GM12892 (cell line): ENCODE measurements at regions not wholly inside any gene's neighbourhood (a gene's known extent, or its start where the extent isn't known, plus 50 kb on each side); places are given as distances from the start of the nearest gene placed in this dataset.
"Not testable (repeated sequence)": the region's sequence is repeated elsewhere in the genome, so short reads cannot be mapped to it uniquely, and the experiment has no call there.

Experiments used
- POLR2A ChIP-seq: IDR thresholded peaks from 2 replicates; pipeline ENCODE4 v1.6.1; 2011; ENCODE audit warnings: low read depth, low read length, control low read depth
- POLR2AphosphoS5 ChIP-seq: IDR thresholded peaks from 2 replicates; pipeline ENCODE4 v1.6.1; 2011; ENCODE audit warnings: low read depth, low read length, control low read depth
- TAF1 ChIP-seq: IDR thresholded peaks from 2 replicates; pipeline ENCODE4 v1.6.1; 2011; ENCODE audit warnings: low read depth, mild to moderate bottlenecking, control low read depth, low read length, borderline replicate concordance

DNA sequence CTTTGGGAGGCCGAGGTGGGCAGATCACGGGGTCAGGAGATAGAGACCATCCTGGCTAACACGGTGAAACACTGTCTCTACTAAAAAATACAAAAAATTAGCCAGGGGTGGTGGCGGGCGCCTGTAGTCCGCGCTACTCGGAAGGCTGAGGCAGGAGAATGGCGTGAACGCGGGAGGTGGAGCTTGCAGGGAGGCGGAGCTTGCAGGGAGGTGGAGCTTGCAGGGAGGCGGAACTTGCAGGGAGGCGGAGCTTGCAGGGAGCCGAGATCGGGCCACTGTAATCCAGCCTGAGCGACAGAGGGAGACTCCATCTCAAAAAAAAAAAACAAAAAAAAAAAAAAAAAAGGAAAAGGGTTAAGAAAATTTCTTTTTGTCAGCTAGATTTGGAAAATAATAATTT, 842.8 kb upstream of the COBL start:
- TF ChIP-seq POLR2A, TAF1, POLR2AphosphoS5: not testable (repeated sequence)
